ENCODE measurements at regions not wholly inside any gene's neighbourhood (a gene's known extent, or its start where the extent isn't known, plus 50 kb on each side); places are given as distances from the start of the nearest gene placed in this dataset.

DNA sequence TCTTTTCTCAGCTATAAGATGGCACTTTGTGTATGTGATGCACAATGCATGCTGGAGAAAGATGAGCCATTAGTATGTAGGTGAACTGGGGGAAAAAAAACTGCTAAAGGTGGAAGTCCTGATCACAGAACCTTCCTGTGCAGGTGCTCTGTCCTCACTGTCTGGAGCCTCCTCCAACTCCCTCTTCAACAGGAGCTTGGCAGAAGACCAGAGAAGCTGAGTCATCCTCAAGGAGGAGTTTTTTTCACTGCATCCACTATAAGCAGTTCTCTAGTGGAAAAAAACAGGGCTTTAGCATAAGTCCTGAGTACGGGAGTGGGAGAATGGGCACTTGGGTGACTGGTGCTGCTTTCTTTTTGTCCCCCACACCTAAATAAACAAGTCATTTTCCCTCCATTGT is 168.4 kb upstream of the CADPS start:
- no peak for DNase-seq (ENCODE audit: low read depth, low spot score)

DNA sequence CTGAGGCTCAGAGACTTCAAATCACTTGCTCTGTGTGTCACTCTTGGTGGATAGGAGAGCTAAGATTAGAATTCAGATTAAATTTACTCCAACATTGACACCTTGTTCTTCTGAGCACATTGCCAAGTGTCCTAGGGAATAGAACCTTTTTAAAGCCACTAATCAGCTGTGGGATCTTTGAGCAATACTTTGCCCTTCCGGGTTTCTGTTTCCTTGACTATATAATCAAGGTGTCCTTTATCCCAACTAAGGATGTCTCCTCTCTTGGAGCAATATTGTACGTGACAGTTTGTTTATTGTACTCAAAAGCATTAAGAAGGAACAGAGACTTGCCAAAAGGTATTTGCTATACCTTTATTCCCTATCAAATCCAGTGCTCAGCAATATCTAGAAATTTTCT is 170.9 kb upstream of the CADPS start:
- no peak for DNase-seq (ENCODE audit: low read depth, low spot score)

GRCh38 chr3:63046580-63046979 is 171.4 kb upstream of the CADPS start:
- no peak for DNase-seq (ENCODE audit: low read depth, low spot score)

DNA sequence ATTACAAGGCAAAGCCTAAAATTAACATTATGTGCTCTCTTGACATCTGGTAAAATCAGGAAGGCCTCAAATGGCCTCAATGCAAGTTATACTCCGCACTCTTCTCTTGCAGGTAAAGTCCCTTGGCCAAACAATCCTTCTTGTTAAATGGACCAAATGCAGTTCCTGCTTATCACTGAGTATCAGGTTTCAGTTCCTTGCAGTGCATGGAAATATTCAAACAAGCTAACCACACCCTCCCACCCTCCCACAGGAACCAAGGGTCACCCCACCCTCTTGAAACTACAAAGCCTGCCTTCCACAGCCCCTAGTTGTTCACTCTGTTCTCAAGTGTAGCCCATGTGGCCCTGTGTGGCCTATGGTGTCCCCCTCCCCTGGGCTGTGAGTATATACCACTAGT is 171.9 kb upstream of the CADPS start:
- no peak for DNase-seq (ENCODE audit: low read depth, low spot score)

- no peak for DNase-seq (ENCODE audit: low read depth, low spot score)
Measured at GRCh38 chr3:63048367-63049326, 173.4 kb upstream of the CADPS start.

DNA sequence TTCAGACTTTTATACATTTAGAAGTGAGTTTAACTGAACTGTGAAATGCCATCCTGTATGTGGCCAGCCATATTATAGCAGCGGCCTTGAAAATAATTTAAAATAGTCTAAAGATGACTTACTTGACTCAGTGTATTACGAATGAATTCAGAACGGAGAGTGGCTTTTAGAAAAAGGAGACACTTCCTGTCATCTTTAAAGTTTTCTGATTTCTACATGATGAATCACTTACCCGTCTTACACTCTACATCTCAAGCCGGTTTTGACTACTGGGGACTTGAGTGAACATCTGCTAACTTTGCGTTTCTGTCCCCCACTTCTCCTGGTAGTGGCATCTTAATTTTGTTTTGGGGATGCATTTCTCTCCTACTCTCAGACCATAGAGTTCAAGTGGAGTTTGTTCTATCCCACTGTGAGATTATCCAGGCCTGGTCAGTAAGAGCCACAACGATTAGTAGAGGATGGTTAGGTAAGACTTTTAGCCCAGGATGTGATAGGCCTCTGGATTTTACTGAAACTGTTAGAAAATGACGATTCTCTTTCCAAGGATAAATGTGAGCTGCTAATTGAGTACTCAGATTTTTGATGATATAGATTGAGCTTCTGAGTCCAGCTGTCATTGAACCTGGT is 175.4 kb upstream of the CADPS start:
- DNase-seq (ENCODE audit: low read depth, low spot score): no peak

GRCh38 chr3:63051920-63052319 is 176.7 kb upstream of the CADPS start:
- DNase-seq (ENCODE audit: low read depth, low spot score): no peak

DNA sequence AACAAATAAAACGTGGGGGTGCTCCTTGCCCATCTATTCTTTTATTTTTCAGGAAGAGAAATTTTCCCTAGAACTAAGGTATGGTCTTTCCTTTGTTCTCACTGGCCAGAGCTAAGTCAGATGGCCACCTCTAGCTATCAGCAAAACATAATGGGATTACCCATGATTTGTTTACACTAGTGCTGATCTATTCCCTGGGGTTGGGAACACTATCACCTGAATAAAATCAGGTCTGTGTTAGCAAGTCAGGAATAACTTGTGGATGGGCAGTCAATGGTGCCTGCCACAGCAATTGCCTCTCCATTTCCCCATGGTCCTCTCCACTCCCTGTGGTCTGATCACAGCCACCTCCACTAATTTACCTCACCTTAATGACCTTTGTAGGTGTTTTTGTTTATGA is 181.7 kb upstream of the CADPS start:
- DNase-seq (ENCODE audit: low read depth, low spot score): no peak

DNA sequence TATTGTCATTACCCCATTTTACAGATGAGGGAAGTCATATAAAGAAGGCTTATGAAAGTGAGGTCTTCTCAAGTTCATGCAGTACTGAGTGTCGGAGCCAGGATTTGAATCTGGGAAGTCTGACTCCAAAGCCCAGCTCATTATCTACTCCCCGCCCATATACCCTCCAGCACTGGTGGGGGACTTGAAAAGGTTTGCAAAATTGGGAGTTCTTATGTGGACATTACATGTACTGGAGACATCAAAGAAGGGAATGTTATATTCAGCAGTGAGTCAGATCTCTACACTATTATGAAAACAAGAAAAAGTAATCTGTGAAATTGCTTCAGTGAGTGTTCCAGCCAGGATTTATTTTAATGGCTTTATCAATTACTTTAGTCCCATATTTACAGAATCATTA is 185.2 kb upstream of the CADPS start:
- no peak for DNase-seq (ENCODE audit: low read depth, low spot score)

- no peak for DNase-seq (ENCODE audit: low read depth, low spot score)
Measured at GRCh38 chr3:63061449-63061848, 186.2 kb upstream of the CADPS start.

DNA sequence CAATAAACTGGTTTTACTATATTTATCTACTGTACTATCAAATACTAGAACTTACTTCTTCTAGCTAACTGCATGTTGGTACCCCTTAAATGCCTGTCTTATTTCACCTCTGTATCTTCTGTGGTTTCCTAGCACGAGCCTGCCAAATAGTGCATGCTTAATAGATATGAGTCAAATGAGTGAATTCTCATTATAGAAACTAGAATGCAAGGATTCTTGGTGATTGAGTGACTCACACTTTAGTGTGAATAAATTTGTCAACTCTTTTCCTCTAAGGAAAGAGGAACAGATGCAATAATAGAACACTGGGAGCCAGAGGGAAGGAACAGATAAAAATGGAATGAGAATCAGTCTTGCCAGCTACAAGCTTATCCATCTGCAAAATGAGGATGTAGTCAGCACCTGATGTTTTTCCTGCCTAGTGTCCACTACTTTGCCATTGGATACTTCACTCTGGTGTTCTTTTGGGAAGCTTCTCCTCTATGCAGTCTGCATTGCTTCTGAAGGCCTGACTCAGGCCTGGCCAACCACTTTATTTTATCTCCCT is 189.1 kb upstream of the CADPS start:
- no peak for DNase-seq (ENCODE audit: low read depth, low spot score)

DNA sequence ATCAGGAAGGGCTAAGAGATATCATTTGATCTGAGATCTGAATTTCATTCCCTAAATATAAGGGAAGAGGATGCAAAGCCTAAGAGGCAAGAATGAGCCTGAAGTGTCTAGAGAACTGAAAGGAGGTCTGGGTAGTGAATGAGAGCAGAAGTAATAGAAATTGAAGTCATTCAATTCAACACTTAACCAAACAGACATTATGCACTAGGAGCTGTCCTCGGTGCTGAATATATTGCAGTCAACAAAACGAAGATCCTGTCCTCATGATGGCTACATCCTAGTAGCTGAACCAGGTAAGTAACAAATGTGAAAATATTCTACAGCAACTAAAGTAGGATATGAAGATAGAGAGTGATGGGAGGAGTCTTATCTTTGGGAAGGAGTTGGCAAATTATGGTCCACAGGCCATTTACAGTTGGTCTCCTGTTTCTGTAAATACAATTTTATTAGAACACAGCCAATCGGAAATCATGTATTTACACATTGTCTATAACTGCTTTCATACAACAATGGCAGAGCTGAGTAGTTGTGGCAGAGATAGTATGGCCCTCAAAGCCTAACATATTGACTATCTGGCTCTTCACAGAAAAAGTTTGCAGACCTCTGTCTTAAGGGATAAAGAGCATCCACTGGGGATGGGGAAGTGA is 192.9 kb upstream of the CADPS start:
- DNase-seq (ENCODE audit: low read depth, low spot score): peak; percentile 2

DNA sequence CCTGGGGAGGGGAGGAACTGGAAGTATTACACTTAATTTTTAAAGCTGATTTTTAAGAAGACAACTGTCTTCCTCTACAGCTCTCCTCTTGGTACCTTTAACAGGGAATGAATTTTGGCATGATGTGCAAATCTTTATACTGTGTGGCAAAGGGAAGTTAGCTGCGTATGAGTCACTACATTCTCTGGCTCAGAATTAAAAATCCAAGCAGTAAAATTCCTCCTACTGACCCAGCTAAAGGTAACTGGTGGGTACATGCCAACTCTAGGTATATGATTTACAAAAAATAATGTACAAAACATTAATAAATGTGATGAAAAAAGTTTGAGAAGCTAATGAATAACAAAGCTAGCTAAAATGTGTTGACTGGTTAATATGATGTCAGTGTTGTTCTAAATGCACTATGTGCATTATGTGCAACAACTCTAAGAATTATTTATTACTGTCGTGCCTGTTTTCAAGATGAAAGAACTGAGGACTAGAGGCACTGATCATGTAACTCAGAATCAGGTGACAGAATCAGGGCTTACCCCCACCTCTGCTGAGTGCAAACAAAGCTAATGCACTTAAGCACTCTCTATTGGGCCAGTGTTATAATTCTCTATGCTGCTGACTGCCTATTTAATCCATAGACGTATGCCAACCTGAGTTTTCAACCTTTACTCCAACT is 194.7 kb upstream of the CADPS start:
- no peak for DNase-seq (ENCODE audit: low read depth, low spot score)

- no peak for DNase-seq (ENCODE audit: low read depth, low spot score)
Measured at GRCh38 chr3:63070476-63070810, 195.2 kb upstream of the CADPS start.

- no peak for DNase-seq (ENCODE audit: low read depth, low spot score)
Measured at GRCh38 chr3:63076357-63076756, 201.1 kb upstream of the CADPS start.

DNA sequence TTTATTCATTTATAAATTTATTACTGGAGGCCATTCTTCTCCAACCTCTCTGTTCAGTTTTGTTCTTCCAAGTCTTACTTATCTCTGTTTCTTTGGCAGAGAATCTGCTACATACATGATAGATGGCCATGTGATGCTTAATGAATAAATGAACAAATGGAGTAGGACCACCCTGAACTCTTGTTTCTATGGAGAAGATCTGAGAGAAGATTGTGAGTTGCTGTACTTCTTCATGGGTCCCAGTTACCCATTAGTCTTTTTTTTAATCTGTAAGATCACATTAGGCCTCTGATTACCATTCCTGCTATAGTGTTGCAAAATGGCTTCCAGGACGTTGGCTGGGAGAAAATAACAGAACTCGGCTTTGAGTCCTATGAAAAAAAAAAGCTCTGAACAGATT is 191.9 kb upstream of the SYNPR start:
- DNase-seq (ENCODE audit: low read depth, low spot score): no peak

DNA sequence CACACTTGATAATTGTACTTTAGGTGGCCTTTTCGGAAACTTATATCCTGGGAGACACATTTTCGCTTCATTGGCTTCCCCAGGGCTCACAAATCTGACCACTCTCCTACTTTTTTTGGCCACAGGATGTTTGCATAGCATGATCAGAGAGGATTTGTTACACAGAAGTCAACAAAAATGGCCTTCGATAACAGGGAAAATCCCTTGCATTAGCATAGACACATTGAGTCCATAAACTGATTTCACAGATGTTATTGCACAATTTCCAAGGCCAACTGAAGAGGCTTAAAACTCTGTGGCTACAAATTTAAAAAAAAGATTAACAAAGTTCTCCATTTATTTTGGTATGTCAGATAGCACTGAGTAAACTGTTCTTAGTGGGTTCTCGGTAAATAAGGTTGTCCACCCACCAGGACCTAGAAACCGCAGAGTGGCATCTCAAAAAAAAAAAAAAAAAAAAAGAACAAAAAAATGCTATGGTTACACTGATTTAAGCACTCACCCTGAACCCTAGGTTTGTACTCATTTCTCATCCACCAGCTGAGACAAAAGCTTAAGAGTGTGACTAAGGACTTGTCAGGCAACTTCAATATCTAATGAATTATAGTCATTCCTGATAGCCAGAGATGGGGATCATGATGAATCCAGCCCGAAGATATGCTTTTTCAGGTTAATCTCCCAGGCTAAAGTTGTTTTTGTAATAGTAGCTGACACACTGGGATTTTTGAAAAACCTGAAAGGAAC is 188.9 kb upstream of the SYNPR start:
- DNase-seq (ENCODE audit: low read depth, low spot score): no peak

DNA sequence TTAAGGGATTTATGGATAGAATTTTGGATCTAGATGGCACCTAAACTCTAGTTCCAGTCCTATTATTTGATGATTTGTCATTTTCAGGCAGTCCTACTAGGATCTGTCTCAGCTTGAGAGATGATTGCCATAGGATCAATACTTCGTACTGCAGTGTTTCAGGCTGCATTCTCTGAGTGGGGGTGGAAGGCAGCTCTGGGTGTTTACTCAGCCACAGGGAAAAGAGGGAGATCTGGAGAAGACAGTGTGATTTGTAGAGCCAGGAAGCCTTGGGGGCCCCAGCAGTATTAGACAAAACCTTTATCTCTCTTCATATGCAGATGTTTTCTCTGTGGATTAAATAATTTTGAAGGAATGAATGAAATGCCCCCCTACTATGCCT is 188.4 kb upstream of the SYNPR start:
- DNase-seq (ENCODE audit: low read depth, low spot score): no peak

DNA sequence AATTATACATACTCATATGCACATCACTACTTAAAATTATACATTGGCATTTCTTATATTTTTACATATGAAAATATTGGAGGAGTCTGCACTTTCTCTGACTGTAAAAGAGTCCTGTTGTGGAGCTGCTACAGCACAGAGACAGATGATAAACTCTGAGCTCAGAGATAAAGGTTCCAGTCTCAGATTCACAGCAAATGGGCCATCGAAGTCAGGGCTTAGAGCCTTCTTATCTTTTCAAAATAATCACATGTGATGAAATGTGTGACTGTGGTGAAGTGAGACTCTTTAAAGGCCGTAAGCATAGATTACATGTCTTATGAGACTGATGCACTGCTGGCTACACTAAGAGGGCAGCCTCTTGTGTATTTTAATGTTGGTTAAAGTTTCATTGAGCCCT is 187.5 kb upstream of the SYNPR start:
- DNase-seq (ENCODE audit: low read depth, low spot score): no peak

DNA sequence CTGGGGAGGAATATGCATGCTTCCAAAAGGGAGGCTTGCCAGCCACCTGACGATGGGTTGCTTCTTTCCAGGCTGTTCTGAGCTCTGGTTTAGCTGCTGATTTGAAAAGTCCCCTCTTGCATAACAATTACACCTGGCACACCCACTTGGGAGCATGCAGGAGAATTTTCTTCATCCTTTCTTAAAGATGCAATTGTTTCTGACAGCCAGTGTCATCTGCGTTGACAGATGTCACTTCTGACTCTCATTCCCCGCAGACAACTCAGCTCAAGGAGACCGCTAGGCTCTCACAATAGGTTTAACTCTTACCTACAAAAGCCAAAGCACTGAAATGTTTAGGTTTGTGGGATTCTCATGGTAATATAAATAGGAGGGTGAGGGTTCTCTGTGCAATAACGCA is 185.6 kb upstream of the SYNPR start:
- no peak for DNase-seq (ENCODE audit: low read depth, low spot score)

Measured in pulmonary artery endothelial cell (primary cell).